ENCODE measurements at regions not wholly inside any gene's neighbourhood (a gene's known extent, or its start where the extent isn't known, plus 50 kb on each side); places are given as distances from the start of the nearest gene placed in this dataset.
"Not testable (repeated sequence)": the region's sequence is repeated elsewhere in the genome, so short reads cannot be mapped to it uniquely, and the experiment has no call there.

GRCh38 chrX:7486505-7486904 is 338.6 kb upstream of the PUDP start:
- no peak for DNase-seq (ENCODE audit: extremely low spot score, unreplicated experiment)
- TF ChIP-seq, protein P1, sequence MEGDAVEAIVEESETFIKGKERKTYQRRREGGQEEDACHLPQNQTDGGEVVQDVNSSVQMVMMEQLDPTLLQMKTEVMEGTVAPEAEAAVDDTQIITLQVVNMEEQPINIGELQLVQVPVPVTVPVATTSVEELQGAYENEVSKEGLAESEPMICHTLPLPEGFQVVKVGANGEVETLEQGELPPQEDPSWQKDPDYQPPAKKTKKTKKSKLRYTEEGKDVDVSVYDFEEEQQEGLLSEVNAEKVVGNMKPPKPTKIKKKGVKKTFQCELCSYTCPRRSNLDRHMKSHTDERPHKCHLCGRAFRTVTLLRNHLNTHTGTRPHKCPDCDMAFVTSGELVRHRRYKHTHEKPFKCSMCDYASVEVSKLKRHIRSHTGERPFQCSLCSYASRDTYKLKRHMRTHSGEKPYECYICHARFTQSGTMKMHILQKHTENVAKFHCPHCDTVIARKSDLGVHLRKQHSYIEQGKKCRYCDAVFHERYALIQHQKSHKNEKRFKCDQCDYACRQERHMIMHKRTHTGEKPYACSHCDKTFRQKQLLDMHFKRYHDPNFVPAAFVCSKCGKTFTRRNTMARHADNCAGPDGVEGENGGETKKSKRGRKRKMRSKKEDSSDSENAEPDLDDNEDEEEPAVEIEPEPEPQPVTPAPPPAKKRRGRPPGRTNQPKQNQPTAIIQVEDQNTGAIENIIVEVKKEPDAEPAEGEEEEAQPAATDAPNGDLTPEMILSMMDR (IDR thresholded peaks at IDR 0.05) = no peak
- Mint-ChIP-seq H3K4me3 (ENCODE audit: unreplicated experiment) (no peak overlapping the region), H3K27me3 (ENCODE audit: unreplicated experiment) (peaks cover 15% of the 10 kb centered on the region), H3K36me3 (ENCODE audit: unreplicated experiment) (no peaks in the 10 kb centered on the region), H3K27ac (ENCODE audit: unreplicated experiment) (no peak overlapping the region), H3K4me1 (ENCODE audit: unreplicated experiment) (no peaks in the 10 kb centered on the region), H3K9me3 (ENCODE audit: unreplicated experiment) (peaks cover 3% of the 10 kb centered on the region)

- Mint-ChIP-seq H3K36me3 (ENCODE audit: unreplicated experiment) (no peaks in the 10 kb centered on the region), H3K27ac (ENCODE audit: unreplicated experiment) (no peak overlapping the region), H3K27me3 (ENCODE audit: unreplicated experiment) (peaks cover 13% of the 10 kb centered on the region), H3K4me1 (ENCODE audit: unreplicated experiment) (no peaks in the 10 kb centered on the region), H3K9me3 (ENCODE audit: unreplicated experiment) (peaks cover 3% of the 10 kb centered on the region), H3K4me3 (ENCODE audit: unreplicated experiment) (no peak overlapping the region)
- DNase-seq (ENCODE audit: extremely low spot score, unreplicated experiment) = no peak
- TF ChIP-seq, protein P1 (IDR thresholded peaks at IDR 0.05) = no peak
Observed at GRCh38 chrX:7485061-7485460, 337.1 kb upstream of the PUDP start.

DNA sequence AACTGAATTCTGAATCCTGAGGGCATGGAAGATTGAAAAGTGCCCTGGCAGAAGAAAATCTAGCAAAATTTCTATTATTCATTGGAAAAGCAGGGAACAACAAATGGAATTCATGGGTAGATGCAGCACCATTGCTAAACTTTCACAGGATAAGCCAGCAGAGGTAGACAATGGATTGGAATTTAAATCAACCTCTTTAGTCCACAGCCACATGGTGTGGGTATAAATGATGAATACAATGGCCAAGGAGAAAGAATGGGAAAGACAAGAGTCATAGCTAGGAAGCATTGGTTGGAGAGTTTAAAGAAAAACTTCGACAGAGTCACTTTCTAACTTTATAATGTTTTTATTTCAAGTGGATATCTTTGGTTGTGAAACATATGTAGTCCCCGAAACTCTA is 332.8 kb upstream of the PUDP start:
- no peak overlapping the region for H3K4me3 Mint-ChIP-seq (ENCODE audit: unreplicated experiment)
- H3K27ac Mint-ChIP-seq (ENCODE audit: unreplicated experiment) = no peak overlapping the region
- H3K36me3 Mint-ChIP-seq (ENCODE audit: unreplicated experiment) = no peaks in the 10 kb centered on the region
- H3K4me1 Mint-ChIP-seq (ENCODE audit: unreplicated experiment) = no peaks in the 10 kb centered on the region
- TF ChIP-seq, protein P1 (IDR thresholded peaks at IDR 0.05) = no peak
- peaks cover 3% of the 10 kb centered on the region for H3K9me3 Mint-ChIP-seq (ENCODE audit: unreplicated experiment)
- H3K27me3 Mint-ChIP-seq (ENCODE audit: unreplicated experiment) = peaks cover 17% of the 10 kb centered on the region
- DNase-seq (ENCODE audit: extremely low spot score, unreplicated experiment) = no peak

DNA sequence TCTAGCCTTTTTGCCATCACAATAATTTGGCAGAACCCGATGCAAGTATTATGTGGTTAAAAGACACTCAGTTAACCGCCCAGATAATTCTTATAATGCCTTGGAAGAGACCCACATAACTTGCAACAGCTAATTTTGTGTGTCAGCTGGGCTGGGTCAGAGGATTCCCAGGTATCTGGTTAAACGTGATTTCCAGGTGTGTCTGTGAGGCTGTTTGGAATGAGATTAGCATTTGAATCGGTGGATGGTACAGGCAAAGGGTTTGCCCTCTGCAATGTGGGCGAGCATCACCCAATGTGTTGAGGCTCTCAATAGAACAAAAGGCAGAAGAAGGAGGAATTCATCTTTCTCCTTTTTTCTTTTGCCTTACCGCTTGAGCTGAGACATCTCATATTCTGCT is 314.2 kb upstream of the PUDP start:
- no peak for DNase-seq (ENCODE audit: extremely low spot score, unreplicated experiment)
- TF ChIP-seq, protein P1 (IDR thresholded peaks at IDR 0.05) = no peak
- Mint-ChIP-seq H3K36me3 (ENCODE audit: unreplicated experiment) (no peaks in the 10 kb centered on the region), H3K27me3 (ENCODE audit: unreplicated experiment) (peaks cover 18% of the 10 kb centered on the region), H3K27ac (ENCODE audit: unreplicated experiment) (no peak overlapping the region), H3K4me3 (ENCODE audit: unreplicated experiment) (no peak overlapping the region), H3K9me3 (ENCODE audit: unreplicated experiment) (peaks cover 4% of the 10 kb centered on the region), H3K4me1 (ENCODE audit: unreplicated experiment) (no peaks in the 10 kb centered on the region)

DNA sequence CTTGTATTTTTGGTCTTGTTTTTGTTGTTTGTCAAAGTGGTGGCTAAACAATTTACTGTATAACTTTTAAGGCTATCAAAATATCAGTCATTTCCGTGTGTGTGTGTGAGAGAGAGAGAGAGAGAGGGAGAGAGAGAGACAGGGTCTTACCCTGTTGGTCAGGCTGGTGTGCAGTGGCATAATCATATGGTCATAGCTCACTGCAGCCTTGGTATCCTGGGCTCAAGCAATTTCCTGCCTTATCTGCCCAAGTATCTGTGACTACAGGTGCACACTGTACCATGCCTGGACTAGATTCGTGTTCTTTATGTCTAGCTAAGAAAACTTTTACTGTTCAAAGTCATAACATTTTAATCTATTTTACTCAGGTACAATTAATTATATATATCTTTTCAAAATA is 313.1 kb upstream of the PUDP start:
- peaks cover 16% of the 10 kb centered on the region for H3K27me3 Mint-ChIP-seq (ENCODE audit: unreplicated experiment)
- H3K9me3 Mint-ChIP-seq (ENCODE audit: unreplicated experiment); H3K4me1 Mint-ChIP-seq (ENCODE audit: unreplicated experiment); H3K36me3 Mint-ChIP-seq (ENCODE audit: unreplicated experiment); H3K27ac Mint-ChIP-seq (ENCODE audit: unreplicated experiment); H3K4me3 Mint-ChIP-seq (ENCODE audit: unreplicated experiment); DNase-seq (ENCODE audit: extremely low spot score, unreplicated experiment): not testable (repeated sequence)
